ENCODE measurements at regions not wholly inside any gene's neighbourhood (a gene's known extent, or its start where the extent isn't known, plus 50 kb on each side); places are given as distances from the start of the nearest gene placed in this dataset.

GRCh38 chr2:150625741-150626140 is 138.3 kb upstream of the RND3 start:
- Histone ChIP-seq H4K20me1 (ENCODE audit: insufficient read depth, poor library complexity, severe bottlenecking) (no peaks in the 10 kb centered on the region), H3K27me3 (no peaks in the 10 kb centered on the region), H3K4me3 (no peak overlapping the region), H3K36me3 (replicated peaks; ENCODE audit: insufficient read depth, low read depth) (no peaks in the 10 kb centered on the region), H3K4me2 (no peak overlapping the region), H3K4me1 (ENCODE audit: insufficient read depth) (peaks cover 4% of the 10 kb centered on the region), H3K9me2 (replicated peaks; ENCODE audit: insufficient read depth) (no peaks in the 10 kb centered on the region), H3K9me3 (ENCODE audit: low read depth) (no peaks in the 10 kb centered on the region), H3K27ac (no peak overlapping the region), H2AFZ (no peak overlapping the region), H3K79me2 (no peaks in the 10 kb centered on the region)
- 95% methylated on average over 2 of the region's 2 CpGs for whole genome bisulfite sequencing (ENCODE audit: low lambda C conversion rate, missing lambda C conversion rate)
- DNase-seq (ENCODE audit: low spot score) = no peak
- TF ChIP-seq EZH2phosphoT487 (IDR thresholded peaks at IDR 0.05; ENCODE audit: low read depth, severe bottlenecking, unreplicated experiment) (no peak), EZH2 (IDR thresholded peaks at IDR 0.05; ENCODE audit: borderline replicate concordance) (no peak), CTCF (IDR thresholded peaks at IDR 0.05; ENCODE audit: poor library complexity) (no peak)

GRCh38 chr2:150625303-150625702 is 137.8 kb upstream of the RND3 start:
- no peaks in the 10 kb centered on the region for H3K9me2 ChIP-seq (replicated peaks; ENCODE audit: insufficient read depth)
- H4K20me1 ChIP-seq (ENCODE audit: insufficient read depth, poor library complexity, severe bottlenecking) = no peaks in the 10 kb centered on the region
- no peak overlapping the region for H2AFZ ChIP-seq
- TF ChIP-seq EZH2phosphoT487 (IDR thresholded peaks at IDR 0.05; ENCODE audit: low read depth, severe bottlenecking, unreplicated experiment) = no peak
- TF ChIP-seq EZH2 (IDR thresholded peaks at IDR 0.05; ENCODE audit: borderline replicate concordance) = no peak
- TF ChIP-seq CTCF (IDR thresholded peaks at IDR 0.05; ENCODE audit: poor library complexity) = no peak
- no peak overlapping the region for H3K4me3 ChIP-seq
- H3K36me3 ChIP-seq (replicated peaks; ENCODE audit: insufficient read depth, low read depth) = no peaks in the 10 kb centered on the region
- H3K27ac ChIP-seq = no peak overlapping the region
- no peak for DNase-seq (ENCODE audit: low spot score)
- no peaks in the 10 kb centered on the region for H3K27me3 ChIP-seq
- H3K9me3 ChIP-seq (ENCODE audit: low read depth) = no peaks in the 10 kb centered on the region
- H3K4me1 ChIP-seq (ENCODE audit: insufficient read depth) = peaks cover 8% of the 10 kb centered on the region
- no peaks in the 10 kb centered on the region for H3K79me2 ChIP-seq
- H3K4me2 ChIP-seq = no peak overlapping the region

GRCh38 chr2:150624001-150624401 is 136.5 kb upstream of the RND3 start:
- no peak for DNase-seq (ENCODE audit: low spot score)
- Histone ChIP-seq H3K79me2 (no peaks in the 10 kb centered on the region), H3K4me1 (ENCODE audit: insufficient read depth) (peaks cover 14% of the 10 kb centered on the region), H3K4me3 (no peak overlapping the region), H3K9me3 (ENCODE audit: low read depth) (no peaks in the 10 kb centered on the region), H4K20me1 (ENCODE audit: insufficient read depth, poor library complexity, severe bottlenecking) (no peaks in the 10 kb centered on the region), H3K36me3 (replicated peaks; ENCODE audit: insufficient read depth, low read depth) (no peaks in the 10 kb centered on the region), H3K27me3 (no peaks in the 10 kb centered on the region), H3K4me2 (no peak overlapping the region), H3K27ac (no peak overlapping the region), H3K9me2 (replicated peaks; ENCODE audit: insufficient read depth) (no peaks in the 10 kb centered on the region), H2AFZ (no peak overlapping the region)
- WGBS (ENCODE audit: low lambda C conversion rate, missing lambda C conversion rate) = 66% methylated on average over 5 of the region's 5 CpGs
- TF ChIP-seq EZH2phosphoT487 (IDR thresholded peaks at IDR 0.05; ENCODE audit: low read depth, severe bottlenecking, unreplicated experiment) (no peak), EZH2 (IDR thresholded peaks at IDR 0.05; ENCODE audit: borderline replicate concordance) (no peak), CTCF (IDR thresholded peaks at IDR 0.05; ENCODE audit: poor library complexity) (no peak)
